ENCODE measurements at regions not wholly inside any gene's neighbourhood (a gene's known extent, or its start where the extent isn't known, plus 50 kb on each side); places are given as distances from the start of the nearest gene placed in this dataset.

GRCh38 chr1:219398815-219399396 is 214.0 kb downstream of the ZC3H11B start:
- TF ChIP-seq EGR1 (IDR thresholded peaks at IDR 0.05) (no peak), USF1 (IDR thresholded peaks at IDR 0.05) (no peak), TEAD4 (IDR thresholded peaks at IDR 0.05) (no peak), ZBTB7A (IDR thresholded peaks at IDR 0.05; ENCODE audit: low read depth) (no peak), NFIC (IDR thresholded peaks at IDR 0.05) (no peak), RAD21 (IDR thresholded peaks at IDR 0.05; ENCODE audit: low read depth) (no peak), YY1 (IDR thresholded peaks at IDR 0.05; ENCODE audit: low read depth) (no peak), TCF12 (IDR thresholded peaks at IDR 0.05; ENCODE audit: low read depth) (no peak), EP300 (IDR thresholded peaks at IDR 0.05; ENCODE audit: borderline replicate concordance) (no peak), CEBPB (IDR thresholded peaks at IDR 0.05) (no peak), FOXM1 (IDR thresholded peaks at IDR 0.05; ENCODE audit: borderline replicate concordance, low read depth) (no peak), TAF1 (IDR thresholded peaks at IDR 0.05; ENCODE audit: low read depth) (no peak)
- TF ChIP-seq, protein P1, sequence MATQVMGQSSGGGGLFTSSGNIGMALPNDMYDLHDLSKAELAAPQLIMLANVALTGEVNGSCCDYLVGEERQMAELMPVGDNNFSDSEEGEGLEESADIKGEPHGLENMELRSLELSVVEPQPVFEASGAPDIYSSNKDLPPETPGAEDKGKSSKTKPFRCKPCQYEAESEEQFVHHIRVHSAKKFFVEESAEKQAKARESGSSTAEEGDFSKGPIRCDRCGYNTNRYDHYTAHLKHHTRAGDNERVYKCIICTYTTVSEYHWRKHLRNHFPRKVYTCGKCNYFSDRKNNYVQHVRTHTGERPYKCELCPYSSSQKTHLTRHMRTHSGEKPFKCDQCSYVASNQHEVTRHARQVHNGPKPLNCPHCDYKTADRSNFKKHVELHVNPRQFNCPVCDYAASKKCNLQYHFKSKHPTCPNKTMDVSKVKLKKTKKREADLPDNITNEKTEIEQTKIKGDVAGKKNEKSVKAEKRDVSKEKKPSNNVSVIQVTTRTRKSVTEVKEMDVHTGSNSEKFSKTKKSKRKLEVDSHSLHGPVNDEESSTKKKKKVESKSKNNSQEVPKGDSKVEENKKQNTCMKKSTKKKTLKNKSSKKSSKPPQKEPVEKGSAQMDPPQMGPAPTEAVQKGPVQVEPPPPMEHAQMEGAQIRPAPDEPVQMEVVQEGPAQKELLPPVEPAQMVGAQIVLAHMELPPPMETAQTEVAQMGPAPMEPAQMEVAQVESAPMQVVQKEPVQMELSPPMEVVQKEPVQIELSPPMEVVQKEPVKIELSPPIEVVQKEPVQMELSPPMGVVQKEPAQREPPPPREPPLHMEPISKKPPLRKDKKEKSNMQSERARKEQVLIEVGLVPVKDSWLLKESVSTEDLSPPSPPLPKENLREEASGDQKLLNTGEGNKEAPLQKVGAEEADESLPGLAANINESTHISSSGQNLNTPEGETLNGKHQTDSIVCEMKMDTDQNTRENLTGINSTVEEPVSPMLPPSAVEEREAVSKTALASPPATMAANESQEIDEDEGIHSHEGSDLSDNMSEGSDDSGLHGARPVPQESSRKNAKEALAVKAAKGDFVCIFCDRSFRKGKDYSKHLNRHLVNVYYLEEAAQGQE (IDR thresholded peaks at IDR 0.05; ENCODE audit: low read depth), result no peak
- TF ChIP-seq, protein P2, sequence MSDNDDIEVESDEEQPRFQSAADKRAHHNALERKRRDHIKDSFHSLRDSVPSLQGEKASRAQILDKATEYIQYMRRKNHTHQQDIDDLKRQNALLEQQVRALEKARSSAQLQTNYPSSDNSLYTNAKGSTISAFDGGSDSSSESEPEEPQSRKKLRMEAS (IDR thresholded peaks at IDR 0.05), result no peak

DNA sequence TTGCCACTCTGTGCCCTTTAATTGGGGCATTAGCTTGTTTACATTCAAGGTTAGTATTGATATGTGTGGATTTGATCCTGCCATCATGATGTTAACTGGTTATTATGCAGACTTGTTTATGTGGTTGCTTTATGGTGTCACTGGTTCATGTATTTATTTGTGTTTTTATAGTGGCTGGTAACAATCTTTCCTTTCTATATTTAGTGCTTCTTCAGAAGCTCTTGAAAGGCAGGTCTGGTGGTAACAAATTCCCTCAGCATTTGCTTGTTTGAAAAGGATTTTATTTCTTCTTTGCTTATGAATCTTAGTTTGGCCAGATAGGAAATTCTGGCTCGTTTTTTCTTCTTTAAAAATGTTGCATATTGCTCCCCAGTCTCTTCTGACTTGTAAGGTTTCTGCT is 215.4 kb downstream of the ZC3H11B start:
- TF ChIP-seq FOXM1 (IDR thresholded peaks at IDR 0.05; ENCODE audit: borderline replicate concordance, low read depth), result no peak
- no peak for TF ChIP-seq CREB1 (IDR thresholded peaks at IDR 0.05; ENCODE audit: low read depth)
- TF ChIP-seq, protein P2 (IDR thresholded peaks at IDR 0.05), result no peak
- no peak for TF ChIP-seq USF1 (IDR thresholded peaks at IDR 0.05)

- TF ChIP-seq TCF12 (IDR thresholded peaks at IDR 0.05; ENCODE audit: low read depth), result no peak
Observed at GRCh38 chr1:219391297-219391696, 217.6 kb downstream of the LYPLAL1 start.

DNA sequence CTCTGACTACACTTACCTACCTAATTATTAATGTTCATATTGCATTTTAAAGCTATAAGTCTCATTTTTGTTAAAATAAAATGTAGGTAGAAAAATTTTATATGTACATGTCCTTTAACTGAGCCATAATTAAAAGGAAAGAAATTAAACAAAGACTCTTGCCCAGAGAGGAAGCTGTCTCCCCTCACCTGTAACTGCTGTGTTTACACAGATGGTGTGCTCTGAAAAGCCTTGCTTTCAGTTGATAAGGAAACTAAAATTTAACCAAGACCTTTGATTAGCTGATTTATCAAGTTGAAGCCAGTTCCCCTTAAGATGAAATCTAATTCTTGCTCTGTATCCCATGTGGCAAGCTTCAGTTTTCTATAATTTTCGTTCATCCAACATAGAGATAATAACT is 213.5 kb downstream of the LYPLAL1 start:
- TF ChIP-seq, protein P1 (IDR thresholded peaks at IDR 0.05; ENCODE audit: low read depth), result no peak
- TF ChIP-seq TAF1 (IDR thresholded peaks at IDR 0.05; ENCODE audit: low read depth) (no peak), TCF12 (IDR thresholded peaks at IDR 0.05; ENCODE audit: low read depth) (no peak), YY1 (IDR thresholded peaks at IDR 0.05; ENCODE audit: low read depth) (no peak), TEAD4 (IDR thresholded peaks at IDR 0.05) (no peak), RAD21 (IDR thresholded peaks at IDR 0.05; ENCODE audit: low read depth) (no peak), CREB1 (IDR thresholded peaks at IDR 0.05; ENCODE audit: low read depth) (no peak), USF1 (IDR thresholded peaks at IDR 0.05) (no peak), ZBTB7A (IDR thresholded peaks at IDR 0.05; ENCODE audit: low read depth) (no peak), CEBPB (IDR thresholded peaks at IDR 0.05) (no peak), EGR1 (IDR thresholded peaks at IDR 0.05) (no peak)
- TF ChIP-seq, protein P2 (IDR thresholded peaks at IDR 0.05), result no peak

GRCh38 chr1:219385787-219386427 is 212.2 kb downstream of the LYPLAL1 start:
- TF ChIP-seq FOXM1 (IDR thresholded peaks at IDR 0.05; ENCODE audit: borderline replicate concordance, low read depth) (no peak), RAD21 (IDR thresholded peaks at IDR 0.05; ENCODE audit: low read depth) (peak; percentile 86)

DNA sequence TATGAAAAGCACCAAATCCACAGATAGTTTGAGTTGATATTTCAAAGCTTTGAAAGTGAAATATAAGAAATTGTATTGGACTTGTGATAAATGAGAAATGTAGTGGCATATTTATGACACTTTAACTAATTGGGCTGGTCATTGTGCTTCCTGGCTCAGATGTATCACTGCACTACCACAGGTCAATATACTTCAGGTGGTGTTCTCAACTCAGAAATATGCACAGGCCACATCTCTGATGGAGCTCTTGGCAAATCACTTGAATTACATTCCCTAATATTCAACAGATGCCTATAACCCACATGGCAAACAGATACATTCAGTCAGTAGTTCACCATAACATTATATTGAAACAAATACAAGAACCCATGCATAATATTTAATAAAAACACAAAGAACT is 209.6 kb downstream of the LYPLAL1 start:
- TF ChIP-seq YY1 (IDR thresholded peaks at IDR 0.05; ENCODE audit: low read depth), result no peak
- no peak for TF ChIP-seq TCF12 (IDR thresholded peaks at IDR 0.05; ENCODE audit: low read depth)
- TF ChIP-seq CREB1 (IDR thresholded peaks at IDR 0.05; ENCODE audit: low read depth), result no peak
- no peak for TF ChIP-seq EP300 (IDR thresholded peaks at IDR 0.05; ENCODE audit: borderline replicate concordance)
- TF ChIP-seq NFIC (IDR thresholded peaks at IDR 0.05), result no peak
- TF ChIP-seq FOXM1 (IDR thresholded peaks at IDR 0.05; ENCODE audit: borderline replicate concordance, low read depth), result no peak
- TF ChIP-seq RAD21 (IDR thresholded peaks at IDR 0.05; ENCODE audit: low read depth), result no peak
- no peak for TF ChIP-seq EGR1 (IDR thresholded peaks at IDR 0.05)
- TF ChIP-seq TAF1 (IDR thresholded peaks at IDR 0.05; ENCODE audit: low read depth), result no peak
- TF ChIP-seq, protein P1 (IDR thresholded peaks at IDR 0.05; ENCODE audit: low read depth), result no peak
- TF ChIP-seq CEBPB (IDR thresholded peaks at IDR 0.05), result no peak
- no peak for TF ChIP-seq USF1 (IDR thresholded peaks at IDR 0.05)
- no peak for TF ChIP-seq TEAD4 (IDR thresholded peaks at IDR 0.05)
- TF ChIP-seq ZBTB7A (IDR thresholded peaks at IDR 0.05; ENCODE audit: low read depth), result no peak
- TF ChIP-seq, protein P2 (IDR thresholded peaks at IDR 0.05), result no peak
